ENCODE measurements at regions not wholly inside any gene's neighbourhood (a gene's known extent, or its start where the extent isn't known, plus 50 kb on each side); places are given as distances from the start of the nearest gene placed in this dataset.

DNA sequence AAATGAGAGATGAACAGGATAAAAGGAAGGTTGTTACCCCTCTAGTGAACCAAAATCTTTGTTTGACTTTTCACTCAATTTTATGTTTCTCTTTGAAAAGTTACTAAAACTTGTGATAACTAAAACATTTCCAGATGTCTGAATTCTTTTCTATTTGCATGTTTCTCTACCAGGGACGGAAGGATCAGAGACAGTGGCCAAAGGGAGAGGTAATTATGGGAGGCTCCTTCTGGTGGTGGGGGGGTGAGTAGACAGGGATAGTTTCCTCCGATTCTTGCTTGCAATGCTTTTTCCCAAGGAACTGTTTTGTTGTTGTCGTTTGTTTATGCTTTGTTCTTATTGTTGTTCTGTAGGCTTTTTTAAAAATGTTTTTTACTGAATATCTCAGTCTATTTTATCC, 374.8 kb downstream of the INHBA start:
- Mint-ChIP-seq H3K27ac (ENCODE audit: unreplicated experiment) (no peak overlapping the region), H3K4me1 (ENCODE audit: unreplicated experiment) (peaks cover 18% of the 10 kb centered on the region), H3K36me3 (ENCODE audit: unreplicated experiment) (no peaks in the 10 kb centered on the region), H3K27me3 (ENCODE audit: unreplicated experiment) (no peaks in the 10 kb centered on the region), H3K4me3 (ENCODE audit: unreplicated experiment) (no peak overlapping the region), H3K9me3 (ENCODE audit: unreplicated experiment) (no peaks in the 10 kb centered on the region)
- TF ChIP-seq, protein P1, sequence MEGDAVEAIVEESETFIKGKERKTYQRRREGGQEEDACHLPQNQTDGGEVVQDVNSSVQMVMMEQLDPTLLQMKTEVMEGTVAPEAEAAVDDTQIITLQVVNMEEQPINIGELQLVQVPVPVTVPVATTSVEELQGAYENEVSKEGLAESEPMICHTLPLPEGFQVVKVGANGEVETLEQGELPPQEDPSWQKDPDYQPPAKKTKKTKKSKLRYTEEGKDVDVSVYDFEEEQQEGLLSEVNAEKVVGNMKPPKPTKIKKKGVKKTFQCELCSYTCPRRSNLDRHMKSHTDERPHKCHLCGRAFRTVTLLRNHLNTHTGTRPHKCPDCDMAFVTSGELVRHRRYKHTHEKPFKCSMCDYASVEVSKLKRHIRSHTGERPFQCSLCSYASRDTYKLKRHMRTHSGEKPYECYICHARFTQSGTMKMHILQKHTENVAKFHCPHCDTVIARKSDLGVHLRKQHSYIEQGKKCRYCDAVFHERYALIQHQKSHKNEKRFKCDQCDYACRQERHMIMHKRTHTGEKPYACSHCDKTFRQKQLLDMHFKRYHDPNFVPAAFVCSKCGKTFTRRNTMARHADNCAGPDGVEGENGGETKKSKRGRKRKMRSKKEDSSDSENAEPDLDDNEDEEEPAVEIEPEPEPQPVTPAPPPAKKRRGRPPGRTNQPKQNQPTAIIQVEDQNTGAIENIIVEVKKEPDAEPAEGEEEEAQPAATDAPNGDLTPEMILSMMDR (IDR thresholded peaks at IDR 0.05): no peak
- no peak for DNase-seq (ENCODE audit: extremely low spot score, unreplicated experiment)

DNA sequence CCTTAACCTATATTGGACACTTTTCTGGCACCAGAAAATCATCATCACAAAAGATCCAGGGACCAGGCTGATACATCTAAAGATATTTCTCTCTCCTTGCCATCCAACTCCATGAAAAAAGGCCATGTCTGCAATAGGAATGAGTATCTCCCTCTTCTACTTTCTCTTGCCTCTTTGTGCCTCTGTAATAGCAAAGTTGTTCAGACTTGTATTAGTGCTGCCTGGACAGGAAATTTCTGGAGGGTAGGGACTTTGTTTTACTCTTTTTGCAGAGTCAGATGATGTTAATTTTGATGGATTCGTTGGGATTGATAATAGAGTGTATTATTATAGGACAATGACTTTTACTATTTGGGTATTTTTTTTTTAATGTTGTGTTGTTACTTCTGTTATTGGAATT, 376.3 kb downstream of the INHBA start:
- H3K36me3 Mint-ChIP-seq (ENCODE audit: unreplicated experiment): no peaks in the 10 kb centered on the region
- no peak overlapping the region for H3K4me3 Mint-ChIP-seq (ENCODE audit: unreplicated experiment)
- H3K9me3 Mint-ChIP-seq (ENCODE audit: unreplicated experiment): no peaks in the 10 kb centered on the region
- no peak for DNase-seq (ENCODE audit: extremely low spot score, unreplicated experiment)
- no peaks in the 10 kb centered on the region for H3K27me3 Mint-ChIP-seq (ENCODE audit: unreplicated experiment)
- TF ChIP-seq, protein P1 (IDR thresholded peaks at IDR 0.05): no peak
- H3K4me1 Mint-ChIP-seq (ENCODE audit: unreplicated experiment): peaks cover 16% of the 10 kb centered on the region
- H3K27ac Mint-ChIP-seq (ENCODE audit: unreplicated experiment): no peak overlapping the region

DNA sequence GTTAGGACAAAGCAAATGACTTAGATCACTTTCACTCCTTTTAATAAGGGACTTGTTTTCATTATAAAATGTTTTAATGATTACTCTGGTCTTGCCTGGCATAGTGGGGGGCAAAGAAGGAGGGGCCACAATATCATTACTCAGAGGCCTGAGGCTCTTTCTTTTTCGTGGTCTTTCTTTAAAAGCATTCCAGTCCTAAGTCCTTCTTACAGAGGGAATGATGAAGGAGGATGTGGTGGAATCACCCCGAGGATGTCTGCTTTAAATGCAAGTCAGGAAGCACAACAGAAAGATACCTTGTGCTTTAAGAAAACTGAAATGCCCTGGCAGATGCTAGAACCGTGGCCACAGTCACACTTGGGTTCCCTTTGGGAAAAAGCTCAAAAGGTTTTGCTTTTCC, 379.1 kb downstream of the INHBA start:
- Mint-ChIP-seq H3K27ac (ENCODE audit: unreplicated experiment) (no peak overlapping the region), H3K27me3 (ENCODE audit: unreplicated experiment) (no peaks in the 10 kb centered on the region), H3K4me1 (ENCODE audit: unreplicated experiment) (peaks cover 16% of the 10 kb centered on the region), H3K4me3 (ENCODE audit: unreplicated experiment) (no peak overlapping the region), H3K9me3 (ENCODE audit: unreplicated experiment) (no peaks in the 10 kb centered on the region), H3K36me3 (ENCODE audit: unreplicated experiment) (no peaks in the 10 kb centered on the region)
- no peak for DNase-seq (ENCODE audit: extremely low spot score, unreplicated experiment)
- TF ChIP-seq, protein P1 (IDR thresholded peaks at IDR 0.05): no peak

DNA sequence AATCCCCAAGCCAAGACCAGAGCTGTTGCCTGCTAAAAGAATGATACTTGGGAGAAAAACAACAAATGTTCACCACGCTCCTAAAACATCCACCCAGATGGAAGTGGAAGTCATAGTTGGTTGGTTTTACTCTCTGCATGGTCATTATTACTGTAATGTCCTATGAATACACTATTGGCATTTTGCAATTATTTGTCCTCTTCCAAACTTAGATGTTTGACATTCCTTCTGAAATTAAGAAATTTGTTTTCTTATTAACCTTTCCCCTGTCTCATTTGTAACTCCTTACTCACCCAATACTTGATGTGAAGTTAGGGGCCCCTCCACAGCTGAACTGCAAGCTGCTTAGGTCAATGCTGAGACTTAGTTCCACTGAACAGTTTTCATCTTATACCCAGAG, 383.3 kb downstream of the INHBA start:
- H3K4me3 Mint-ChIP-seq (ENCODE audit: unreplicated experiment): no peak overlapping the region
- no peaks in the 10 kb centered on the region for H3K27me3 Mint-ChIP-seq (ENCODE audit: unreplicated experiment)
- no peaks in the 10 kb centered on the region for H3K9me3 Mint-ChIP-seq (ENCODE audit: unreplicated experiment)
- H3K4me1 Mint-ChIP-seq (ENCODE audit: unreplicated experiment): peaks cover 8% of the 10 kb centered on the region
- TF ChIP-seq, protein P1 (IDR thresholded peaks at IDR 0.05): no peak
- no peaks in the 10 kb centered on the region for H3K36me3 Mint-ChIP-seq (ENCODE audit: unreplicated experiment)
- no peak overlapping the region for H3K27ac Mint-ChIP-seq (ENCODE audit: unreplicated experiment)
- DNase-seq (ENCODE audit: extremely low spot score, unreplicated experiment): no peak

DNA sequence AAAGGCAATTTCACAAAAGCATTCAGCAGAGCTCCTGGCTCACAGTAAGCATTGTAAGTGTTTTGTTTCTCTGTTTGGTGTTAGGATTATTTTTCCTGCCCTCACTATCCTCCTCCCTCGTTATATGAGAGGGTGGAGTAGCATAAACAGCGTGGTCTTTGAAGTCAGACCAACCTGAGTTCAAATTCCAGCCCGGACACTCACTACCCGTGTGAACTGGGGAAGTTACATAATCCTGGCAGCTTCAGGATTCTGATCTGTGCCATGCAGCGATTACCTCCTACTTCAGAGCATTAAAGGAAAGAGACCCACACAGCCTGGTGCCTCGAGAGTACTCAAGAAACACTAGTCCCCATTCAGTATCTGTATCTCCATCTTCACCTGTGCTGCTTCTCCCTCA, 386.5 kb downstream of the INHBA start:
- Mint-ChIP-seq H3K4me1 (ENCODE audit: unreplicated experiment) (no peaks in the 10 kb centered on the region), H3K27me3 (ENCODE audit: unreplicated experiment) (no peaks in the 10 kb centered on the region), H3K36me3 (ENCODE audit: unreplicated experiment) (no peaks in the 10 kb centered on the region), H3K9me3 (ENCODE audit: unreplicated experiment) (no peaks in the 10 kb centered on the region), H3K4me3 (ENCODE audit: unreplicated experiment) (no peak overlapping the region), H3K27ac (ENCODE audit: unreplicated experiment) (no peak overlapping the region)
- DNase-seq (ENCODE audit: extremely low spot score, unreplicated experiment): no peak
- TF ChIP-seq, protein P1 (IDR thresholded peaks at IDR 0.05): no peak

All from osteocyte (in vitro differentiated cells).